GM19452 (cell line): ENCODE measurements at regions not wholly inside any gene's neighbourhood (a gene's known extent, or its start where the extent isn't known, plus 50 kb on each side); places are given as distances from the start of the nearest gene placed in this dataset.
"Not testable (repeated sequence)": the region's sequence is repeated elsewhere in the genome, so short reads cannot be mapped to it uniquely, and the experiment has no call there.

ENCODE experiments used
- ATAC-seq: cut with Tn5 transposase; IDR thresholded peaks from one replicate; pipeline ENCODE4 v1.9.1; 2021; ENCODE audit not compliant: unreplicated experiment

GRCh38 chr6:71681234-71681867 lies 205.0 kb upstream of the RIMS1 start:
- ATAC-seq, result no peak

- ATAC-seq, result not testable (repeated sequence)
Measured at GRCh38 chr6:71686021-71686677, 200.2 kb upstream of the RIMS1 start.

DNA sequence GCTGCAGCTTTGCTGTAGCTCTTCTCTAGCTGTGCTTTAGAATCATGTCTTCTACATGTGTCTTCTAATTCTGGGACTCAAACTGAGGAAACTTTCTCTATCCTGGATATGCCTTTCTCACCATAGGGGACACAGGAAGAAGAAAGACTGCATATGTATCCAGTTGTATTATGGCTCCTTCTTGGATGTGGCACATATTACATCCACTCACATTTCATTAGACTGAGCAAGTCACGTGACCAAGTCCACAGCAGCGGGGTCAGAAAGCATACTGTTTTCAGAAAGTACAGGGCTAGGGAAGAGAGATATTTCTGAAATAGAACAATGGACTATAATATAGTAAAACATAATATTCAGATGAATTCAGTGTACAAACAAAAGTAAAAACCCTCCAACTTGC lies 187.6 kb upstream of the RIMS1 start:
- ATAC-seq, result no peak

DNA sequence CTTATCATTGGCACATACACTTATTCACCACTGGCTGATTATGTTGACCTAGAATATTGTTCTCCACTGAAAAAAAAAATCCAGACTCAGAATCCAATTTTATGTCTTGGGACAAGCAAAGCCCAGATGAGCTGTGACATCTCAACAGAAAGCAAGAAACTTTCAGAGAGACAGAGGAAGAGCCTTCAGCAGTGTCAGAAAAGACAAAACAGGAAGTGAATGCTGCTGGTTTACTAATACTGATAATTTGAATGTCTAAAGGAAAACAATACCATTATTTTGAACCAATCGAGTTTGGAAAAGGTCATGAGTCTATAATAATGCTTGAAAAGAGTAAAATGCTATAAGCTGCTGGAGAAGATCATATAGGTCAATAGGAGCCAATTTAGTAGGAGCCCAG lies 179.8 kb upstream of the RIMS1 start:
- no peak for ATAC-seq

GRCh38 chr6:71707059-71707458 lies 179.3 kb upstream of the RIMS1 start:
- no peak for ATAC-seq

- no peak for ATAC-seq
Measured at GRCh38 chr6:71720705-71721104, 165.6 kb upstream of the RIMS1 start.

- ATAC-seq, result no peak
Measured at GRCh38 chr6:71721642-71722041, 164.7 kb upstream of the RIMS1 start.

DNA sequence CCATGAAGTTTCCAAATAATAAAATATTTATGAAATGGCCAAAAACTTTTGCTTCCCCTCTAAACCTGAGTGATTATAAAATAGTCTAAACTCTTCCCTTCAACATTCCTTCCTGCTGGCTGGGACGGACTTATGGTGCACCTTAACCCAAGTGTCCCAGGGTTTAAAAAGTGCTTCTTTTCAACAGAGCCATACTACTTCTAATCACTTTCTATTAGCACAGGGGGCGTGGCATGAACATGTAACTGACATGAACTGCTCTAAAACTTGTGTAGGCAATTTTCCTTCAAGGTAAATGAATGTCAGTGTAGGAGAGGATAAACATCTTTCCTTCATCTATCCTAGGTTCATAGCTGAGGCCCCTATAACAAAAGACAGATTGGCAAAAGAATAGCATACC lies 163.6 kb upstream of the RIMS1 start:
- ATAC-seq, result no peak

DNA sequence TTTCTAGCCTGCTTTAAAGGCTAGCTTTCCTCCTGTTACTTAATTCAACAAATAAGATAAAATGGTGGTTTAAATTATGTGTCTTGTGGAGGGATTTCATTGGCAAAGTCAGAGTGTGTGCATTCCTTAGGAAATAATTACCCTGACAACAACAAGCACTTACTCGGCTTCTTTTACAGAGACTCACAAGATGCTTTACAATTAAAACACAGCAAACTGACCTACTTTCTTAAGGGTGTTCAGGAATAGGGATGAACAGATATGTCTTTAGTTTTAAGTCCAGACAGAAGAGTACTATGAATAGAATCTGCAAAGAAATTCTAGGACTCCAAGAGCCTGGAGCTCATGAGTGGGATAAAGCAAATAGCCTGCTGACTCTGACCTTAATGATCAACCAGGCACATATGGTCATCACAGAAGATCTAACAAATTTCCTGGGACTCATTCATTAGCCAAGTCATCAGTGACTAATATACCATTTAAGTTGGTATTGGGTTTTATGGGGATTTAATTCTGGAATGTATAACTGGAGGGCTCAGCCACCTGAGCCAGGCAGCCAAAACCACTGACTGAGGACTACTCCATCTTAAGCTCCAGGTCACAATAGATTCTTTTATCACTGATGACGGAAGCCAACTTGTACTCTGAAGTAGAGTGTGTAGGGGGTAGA lies 161.8 kb upstream of the RIMS1 start:
- no peak for ATAC-seq

GRCh38 chr6:71725126-71725470 lies 161.3 kb upstream of the RIMS1 start:
- no peak for ATAC-seq

- no peak for ATAC-seq
Measured at GRCh38 chr6:71726121-71726520, 160.2 kb upstream of the RIMS1 start.

DNA sequence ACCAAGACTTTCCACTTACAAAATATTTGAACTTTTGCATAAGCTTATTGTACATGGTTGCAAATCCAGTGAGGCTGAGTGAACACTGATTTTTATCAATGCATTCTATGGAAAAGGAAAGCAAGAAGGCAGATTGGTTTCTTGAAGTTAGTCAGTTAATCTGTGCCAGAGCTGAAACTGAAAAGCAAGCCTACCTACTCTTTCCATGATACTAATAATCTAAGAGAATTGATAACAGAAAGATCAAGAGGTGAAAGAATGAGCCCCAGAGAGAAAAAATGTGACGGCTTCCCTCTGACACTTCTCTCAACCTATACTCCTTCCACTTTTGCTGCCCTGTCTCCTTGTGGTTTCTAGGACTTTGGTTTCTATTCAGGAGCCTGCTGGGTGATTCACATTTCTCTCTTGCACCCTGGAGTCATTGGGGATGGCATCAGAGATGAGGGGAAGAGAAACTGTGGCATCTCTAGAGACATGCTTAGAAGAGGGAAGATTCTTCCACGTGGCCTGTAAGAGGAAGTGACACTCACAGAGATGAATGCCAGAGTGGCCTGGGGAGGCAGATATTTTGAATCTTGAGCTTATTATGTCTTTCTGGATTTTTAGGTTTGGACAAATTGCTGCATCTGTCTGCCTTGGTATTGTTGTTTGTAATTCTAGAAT lies 158.6 kb upstream of the RIMS1 start:
- ATAC-seq, result peak; percentile 89

GRCh38 chr6:71730284-71730683 lies 156.1 kb upstream of the RIMS1 start:
- no peak for ATAC-seq

DNA sequence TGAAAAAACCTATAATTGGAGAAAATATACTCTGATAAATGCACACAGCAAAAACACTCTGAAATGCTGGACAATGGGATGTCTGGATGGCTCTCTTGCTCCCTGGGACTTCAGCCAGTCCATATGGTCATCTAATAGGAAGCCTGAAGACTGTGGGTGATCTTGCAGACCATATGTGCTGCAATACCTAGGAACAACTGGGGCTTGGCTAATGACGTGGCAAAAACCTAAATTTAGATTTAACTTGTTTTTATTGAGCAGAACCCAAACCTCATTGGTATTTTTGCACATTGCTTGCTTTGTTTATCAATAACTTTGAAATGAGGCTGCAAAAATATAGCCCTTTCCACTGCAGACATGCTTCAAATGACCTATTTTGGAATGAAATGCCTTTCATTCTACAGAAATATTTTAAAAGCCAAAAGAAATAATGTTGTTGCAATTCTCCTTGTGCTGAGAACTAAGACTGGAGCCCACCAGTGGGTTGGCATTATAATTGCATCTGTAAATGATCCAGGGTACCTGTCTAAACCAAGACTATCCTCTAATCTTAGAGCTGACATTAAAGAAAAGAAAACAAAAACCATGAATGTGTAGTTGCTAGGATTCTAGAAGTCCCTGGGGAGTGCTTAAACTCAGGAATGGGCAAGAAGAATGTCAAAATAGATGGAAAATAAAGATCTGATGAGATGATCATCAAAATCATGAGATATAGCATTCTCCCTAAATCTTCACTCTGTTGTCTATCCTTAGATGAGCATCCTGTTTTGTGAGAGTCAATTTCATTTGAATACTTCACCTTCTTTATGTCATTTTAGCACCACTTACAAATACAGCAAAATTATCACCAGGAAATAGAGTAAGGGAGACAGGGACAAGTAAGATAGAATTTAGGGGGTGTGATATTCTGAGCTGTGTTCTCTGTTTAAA lies 152.1 kb upstream of the RIMS1 start:
- no peak for ATAC-seq

- ATAC-seq, result peak; percentile 70
Measured at GRCh38 chr6:71737953-71738352, 148.4 kb upstream of the RIMS1 start.

GRCh38 chr6:71745525-71745924 lies 140.8 kb upstream of the RIMS1 start:
- no peak for ATAC-seq

DNA sequence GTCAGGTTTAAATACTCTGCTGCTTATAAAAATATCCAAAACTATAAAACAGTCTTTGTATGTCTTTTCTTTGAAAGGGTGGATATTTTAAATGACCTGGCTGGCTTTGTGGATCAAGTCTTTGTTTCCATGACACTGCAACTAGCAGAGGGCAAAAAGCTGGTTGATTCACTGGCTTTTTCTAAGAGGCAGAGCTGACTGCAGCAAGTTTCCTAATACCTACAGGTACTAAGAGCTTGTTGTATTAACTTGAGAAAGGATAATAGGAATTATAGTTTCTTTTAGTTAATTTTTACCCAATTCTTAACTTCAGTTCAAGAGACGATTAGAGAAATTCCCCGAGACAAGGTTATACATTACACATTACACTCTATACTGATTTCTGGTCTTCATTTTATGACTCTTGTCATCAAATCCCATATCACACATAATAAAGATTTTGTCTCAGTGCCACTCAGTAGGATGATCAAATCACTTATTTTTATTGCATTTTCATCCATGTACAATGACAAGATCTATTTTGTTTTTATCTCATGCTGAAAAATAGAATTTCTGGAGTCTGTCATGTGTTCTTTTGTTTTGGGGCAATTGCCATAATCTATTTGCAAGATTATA lies 120.1 kb upstream of the RIMS1 start:
- no peak for ATAC-seq

DNA sequence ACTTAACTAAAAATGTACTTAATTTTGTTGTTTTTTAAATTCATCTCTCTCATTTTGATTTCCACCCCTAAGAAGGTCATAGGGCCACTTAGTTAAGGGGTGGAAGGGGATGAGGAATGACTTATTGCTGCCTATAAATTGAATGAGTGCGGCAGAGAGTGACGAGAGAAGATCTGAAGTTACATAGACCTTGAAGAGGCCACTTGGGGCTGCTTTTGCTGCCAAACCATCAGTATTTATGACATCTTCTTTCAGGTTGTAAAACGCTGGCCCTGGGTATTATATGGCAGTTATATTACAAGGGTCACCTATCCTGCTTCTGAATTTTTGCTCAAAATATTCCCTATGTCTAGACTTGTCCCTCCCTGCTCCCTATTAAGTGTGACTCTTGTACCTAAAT lies 119.6 kb upstream of the RIMS1 start:
- ATAC-seq, result no peak

DNA sequence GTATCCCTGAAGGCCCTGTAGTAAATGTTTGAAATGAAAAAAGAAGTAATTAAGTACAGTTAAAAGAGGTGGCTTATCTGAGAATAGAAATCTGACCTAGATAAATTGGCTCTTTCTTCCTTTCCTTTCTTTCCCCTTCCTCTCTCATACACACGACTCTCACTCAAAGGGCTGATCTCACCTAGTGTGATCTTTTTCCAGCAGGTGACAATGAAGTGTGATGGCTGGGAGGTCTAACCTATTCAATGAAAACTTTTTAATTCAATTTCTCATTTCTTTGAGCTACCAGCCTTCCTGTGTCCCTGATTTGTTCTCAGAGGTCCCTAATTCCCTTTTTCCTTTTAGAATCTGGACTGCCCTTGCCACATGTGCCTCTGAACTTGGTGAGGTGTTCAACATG lies 118.0 kb upstream of the RIMS1 start:
- no peak for ATAC-seq

- no peak for ATAC-seq
Measured at GRCh38 chr6:71808865-71809264, 77.5 kb upstream of the RIMS1 start.

- no peak for ATAC-seq
Measured at GRCh38 chr6:71810880-71811279, 75.5 kb upstream of the RIMS1 start.
